OCI-LY7 (cell line): ENCODE measurements at regions not wholly inside any gene's neighbourhood (a gene's known extent, or its start where the extent isn't known, plus 50 kb on each side); places are given as distances from the start of the nearest gene placed in this dataset.

Experiments
- BruUV-seq: library from RNA; stranded (reverse); fragments of 400-500 nt; replicated peaks from 2 replicates; lab custom pipeline; 2021; lab: Mats Ljungman, UMichigan
- CTCF ChIA-PET: fragments of 300-600 bp; sonication (Branson Sonifier 250); formaldehyde crosslinking; loops from one replicate; lab custom pipeline; 2022; ENCODE audit warnings: antibody characterized with exemption; ENCODE audit not compliant: unreplicated experiment; lab: Charles Lee
- POLR2A ChIA-PET: fragments of 300-600 bp; sonication (Branson Sonifier 250); formaldehyde crosslinking; loops from one replicate; lab custom pipeline; 2022; ENCODE audit warnings: antibody characterized with exemption; lab: Charles Lee
- DNase-seq: peaks from one replicate; pipeline ENCODE4 v3.0.0-alpha.2; 2015; ENCODE audit warnings: low spot score
- H2AFZ ChIP-seq: fragments of 200-600 bp; sonication (generic), shearing (Covaris generic); 2 replicates; pipeline ENCODE4 v1.6.1; 2014; ENCODE audit warnings: mild to moderate bottlenecking, antibody characterized with exemption, low read length, moderate library complexity
- H3K27ac ChIP-seq: fragments of 200-600 bp; sonication (generic); 2 replicates; pipeline ENCODE4 v1.5.1; 2014; ENCODE audit warnings: mixed run types, low read depth, mild to moderate bottlenecking, moderate library complexity, low read length, inconsistent platforms; ENCODE audit not compliant: poor library complexity, severe bottlenecking
- H3K36me3 ChIP-seq: fragments of 200-600 bp; sonication (generic); 2 replicates; pipeline ENCODE4 v1.6.1; 2014; ENCODE audit warnings: mild to moderate bottlenecking, antibody characterized with exemption, low read length, moderate library complexity, mixed read lengths; ENCODE audit not compliant: insufficient read depth
- H3K4me1 ChIP-seq: fragments of 200-600 bp; sonication (generic); 2 replicates; pipeline ENCODE4 v1.5.1; 2014; ENCODE audit warnings: mild to moderate bottlenecking, low read length; ENCODE audit not compliant: insufficient read depth, poor library complexity, severe bottlenecking
- H3K4me2 ChIP-seq: fragments of 200-600 bp; sonication (generic); 2 replicates; pipeline ENCODE4 v1.6.1; 2014; ENCODE audit warnings: mild to moderate bottlenecking, low read length
- H3K4me3 ChIP-seq: fragments of 200-600 bp; sonication (generic); 2 replicates; pipeline ENCODE4 v1.5.1; 2014; ENCODE audit warnings: mild to moderate bottlenecking, low read depth, low read length; ENCODE audit not compliant: poor library complexity, severe bottlenecking
- H3K79me2 ChIP-seq: fragments of 200-600 bp; sonication (generic); 2 replicates; pipeline ENCODE4 v1.6.1; 2016; ENCODE audit warnings: low read depth, mild to moderate bottlenecking, low read length, moderate library complexity, mixed read lengths; ENCODE audit not compliant: insufficient read depth
- H3K9me2 ChIP-seq: fragments of 200-600 bp; sonication (generic); 2 replicates; pipeline ENCODE4 v1.6.1; 2016; ENCODE audit warnings: mild to moderate bottlenecking, low read length, mixed read lengths; ENCODE audit not compliant: insufficient read depth
- H3K9me3 ChIP-seq: fragments of 200-600 bp; sonication (generic); 2 replicates; pipeline ENCODE4 v1.6.1; 2014; ENCODE audit warnings: mild to moderate bottlenecking, mixed run types, low read length, mixed read lengths
- H4K20me1 ChIP-seq: fragments of 200-600 bp; sonication (generic); 2 replicates; pipeline ENCODE4 v1.6.1; 2014; ENCODE audit warnings: mild to moderate bottlenecking, antibody characterized with exemption, low read length, moderate library complexity, mixed read lengths; ENCODE audit not compliant: insufficient read depth
- EZH2phosphoT487 ChIP-seq: fragments of 200-600 bp; sonication (generic); IDR thresholded peaks from 2 replicates; pipeline ENCODE4 v1.6.1; 2018; ENCODE audit warnings: low read depth, borderline replicate concordance, mild to moderate bottlenecking, mixed run types, antibody characterized with exemption, low read length, moderate library complexity, mixed read lengths
- intact Hi-C: fragments of 100-400 bp; cut with micrococcal nuclease; formaldehyde crosslinking; loops from one replicate; pipeline ENCODE4 v1.10.0; 2022; ENCODE audit not compliant: unreplicated experiment
- TF ChIP-seq, protein P1 (sequence below): fragments of 200-600 bp; sonication (generic); conservative IDR thresholded peaks from 2 replicates; pipeline ENCODE4 v1.5.1; 2014; ENCODE audit warnings: mild to moderate bottlenecking, antibody characterized with exemption, low read length, moderate library complexity, mixed read lengths

DNA sequence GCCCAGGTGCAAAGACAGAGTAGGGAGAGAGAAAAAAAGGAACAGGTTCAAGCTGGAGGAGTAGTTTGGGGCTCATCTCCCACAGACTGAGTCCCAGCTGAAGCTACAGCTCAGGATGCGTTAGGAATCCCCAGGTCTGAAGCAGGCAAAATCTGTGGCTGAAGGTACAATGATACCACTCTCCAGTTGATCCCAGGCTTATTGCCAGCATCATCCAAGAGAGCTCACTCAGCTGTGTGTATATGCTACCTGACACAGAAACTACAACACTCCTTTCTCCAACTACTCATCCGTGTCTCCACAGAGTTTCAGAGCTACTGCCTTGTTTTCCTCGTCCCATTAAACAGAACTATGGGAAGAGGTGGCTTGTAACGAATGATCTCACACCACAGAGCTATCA is 851.3 kb downstream of the GRID1 start:
- Histone ChIP-seq H3K9me3 (no peaks in the 10 kb centered on the region), H3K4me1 (no peaks in the 10 kb centered on the region), H3K36me3 (no peaks in the 10 kb centered on the region), H2AFZ (no peak overlapping the region), H3K9me2 (no peaks in the 10 kb centered on the region), H4K20me1 (no peaks in the 10 kb centered on the region), H3K27ac (no peak overlapping the region), H3K4me2 (no peak overlapping the region), H3K79me2 (no peaks in the 10 kb centered on the region), H3K4me3 (no peak overlapping the region)
- CTCF ChIA-PET: no interaction called here
- no TSS peak for BruUV-seq
- TF ChIP-seq, protein P1, sequence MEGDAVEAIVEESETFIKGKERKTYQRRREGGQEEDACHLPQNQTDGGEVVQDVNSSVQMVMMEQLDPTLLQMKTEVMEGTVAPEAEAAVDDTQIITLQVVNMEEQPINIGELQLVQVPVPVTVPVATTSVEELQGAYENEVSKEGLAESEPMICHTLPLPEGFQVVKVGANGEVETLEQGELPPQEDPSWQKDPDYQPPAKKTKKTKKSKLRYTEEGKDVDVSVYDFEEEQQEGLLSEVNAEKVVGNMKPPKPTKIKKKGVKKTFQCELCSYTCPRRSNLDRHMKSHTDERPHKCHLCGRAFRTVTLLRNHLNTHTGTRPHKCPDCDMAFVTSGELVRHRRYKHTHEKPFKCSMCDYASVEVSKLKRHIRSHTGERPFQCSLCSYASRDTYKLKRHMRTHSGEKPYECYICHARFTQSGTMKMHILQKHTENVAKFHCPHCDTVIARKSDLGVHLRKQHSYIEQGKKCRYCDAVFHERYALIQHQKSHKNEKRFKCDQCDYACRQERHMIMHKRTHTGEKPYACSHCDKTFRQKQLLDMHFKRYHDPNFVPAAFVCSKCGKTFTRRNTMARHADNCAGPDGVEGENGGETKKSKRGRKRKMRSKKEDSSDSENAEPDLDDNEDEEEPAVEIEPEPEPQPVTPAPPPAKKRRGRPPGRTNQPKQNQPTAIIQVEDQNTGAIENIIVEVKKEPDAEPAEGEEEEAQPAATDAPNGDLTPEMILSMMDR: no peak
- no peak for TF ChIP-seq EZH2phosphoT487
- POLR2A ChIA-PET: no interaction called here
- DNase-seq: no peak
- intact Hi-C loops: no loop called here

DNA sequence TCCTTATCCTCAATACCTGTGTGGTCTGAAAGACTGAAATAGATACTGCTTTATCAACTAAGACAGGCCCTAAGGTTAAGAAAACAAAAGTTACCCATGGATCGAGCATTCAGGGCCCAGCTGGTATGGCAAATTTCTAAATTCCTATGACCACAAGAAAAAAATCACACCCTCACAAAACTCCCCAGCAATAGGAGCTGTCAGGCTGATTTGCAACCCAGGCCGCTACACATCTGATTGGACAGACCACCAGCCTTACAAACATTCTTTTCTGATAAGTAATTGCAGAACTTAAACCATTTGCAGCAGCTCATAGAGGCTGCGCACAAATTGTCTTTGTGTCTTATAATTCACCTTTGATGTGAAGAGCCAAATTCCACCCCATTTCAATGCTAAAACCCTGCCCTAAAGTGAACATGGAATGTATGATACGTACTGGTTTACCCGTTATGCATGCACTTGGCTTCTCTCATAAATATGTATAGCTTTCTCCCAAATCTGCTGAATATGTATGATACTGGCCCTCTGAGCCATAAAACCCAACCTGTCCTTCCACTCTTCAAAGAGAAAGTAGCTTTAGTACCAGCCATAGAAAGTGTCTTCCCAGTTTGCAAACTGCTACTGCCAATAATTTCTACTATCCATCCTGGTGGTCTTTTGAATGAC is 842.5 kb downstream of the GRID1 start:
- Histone ChIP-seq H3K9me2 (no peaks in the 10 kb centered on the region), H3K4me3 (no peak overlapping the region), H3K4me2 (no peak overlapping the region), H4K20me1 (no peaks in the 10 kb centered on the region), H2AFZ (no peak overlapping the region), H3K27ac (no peak overlapping the region), H3K9me3 (no peaks in the 10 kb centered on the region), H3K36me3 (no peaks in the 10 kb centered on the region), H3K4me1 (no peaks in the 10 kb centered on the region), H3K79me2 (no peaks in the 10 kb centered on the region)
- TF ChIP-seq, protein P1: no peak
- TF ChIP-seq EZH2phosphoT487: no peak
- intact Hi-C loops: no loop called here
- DNase-seq: no peak
- POLR2A ChIA-PET: interaction anchor here (0.6 to 0.7 kb wide), 2 partner anchors 330 to 343 kb away, joined by 3 read pairs; no protein-coding TSS in a partner anchor
- BruUV-seq: no TSS peak
- CTCF ChIA-PET: no interaction called here

DNA sequence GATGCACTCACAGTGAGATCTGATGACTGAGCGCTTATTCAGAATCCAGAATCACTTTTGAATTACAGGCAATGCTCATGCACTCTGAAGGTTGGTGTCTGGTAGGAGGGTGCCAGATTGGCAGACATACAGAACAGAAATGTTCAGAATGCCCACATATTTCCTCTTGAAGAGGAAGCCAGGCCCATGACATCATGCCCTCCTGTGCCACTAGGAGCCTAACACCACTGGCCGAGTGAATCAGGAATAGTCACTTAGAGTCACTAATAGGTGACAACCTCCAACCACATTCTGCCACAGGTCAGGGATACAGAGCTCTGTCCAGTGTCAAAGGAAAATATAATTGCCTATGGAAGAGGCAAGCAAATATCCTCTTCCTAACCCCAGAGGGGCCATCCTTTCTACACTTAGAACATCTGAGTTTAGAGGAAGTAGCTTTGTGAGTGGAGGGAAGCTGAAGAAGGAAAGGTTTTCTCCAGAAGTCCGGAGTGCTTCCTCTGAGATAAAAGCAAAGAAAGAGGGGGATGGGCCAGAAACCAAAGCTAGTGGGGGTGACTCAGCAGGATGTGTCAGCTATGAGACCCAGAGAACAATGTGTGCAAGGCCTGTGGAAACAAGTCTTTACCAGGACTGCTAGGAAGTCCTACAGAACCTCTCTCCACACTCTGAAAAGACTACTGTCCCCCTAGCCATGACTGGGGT is 838.8 kb downstream of the GRID1 start:
- H3K9me2 ChIP-seq: no peaks in the 10 kb centered on the region
- no TSS peak for BruUV-seq
- CTCF ChIA-PET: no interaction called here
- no peaks in the 10 kb centered on the region for H3K9me3 ChIP-seq
- no peak for TF ChIP-seq EZH2phosphoT487
- TF ChIP-seq, protein P1: no peak
- H2AFZ ChIP-seq: no peak overlapping the region
- intact Hi-C loops: no loop called here
- no peak overlapping the region for H3K27ac ChIP-seq
- DNase-seq: no peak
- no peaks in the 10 kb centered on the region for H4K20me1 ChIP-seq
- no peaks in the 10 kb centered on the region for H3K79me2 ChIP-seq
- H3K4me3 ChIP-seq: no peak overlapping the region
- H3K36me3 ChIP-seq: no peaks in the 10 kb centered on the region
- H3K4me1 ChIP-seq: no peaks in the 10 kb centered on the region
- POLR2A ChIA-PET: interaction anchor here (0.9 kb wide), 1 partner anchor 20 kb away, joined by 3 read pairs; no protein-coding TSS in a partner anchor
- no peak overlapping the region for H3K4me2 ChIP-seq
